ENCODE measurements at regions not wholly inside any gene's neighbourhood (a gene's known extent, or its start where the extent isn't known, plus 50 kb on each side); places are given as distances from the start of the nearest gene placed in this dataset.

DNA sequence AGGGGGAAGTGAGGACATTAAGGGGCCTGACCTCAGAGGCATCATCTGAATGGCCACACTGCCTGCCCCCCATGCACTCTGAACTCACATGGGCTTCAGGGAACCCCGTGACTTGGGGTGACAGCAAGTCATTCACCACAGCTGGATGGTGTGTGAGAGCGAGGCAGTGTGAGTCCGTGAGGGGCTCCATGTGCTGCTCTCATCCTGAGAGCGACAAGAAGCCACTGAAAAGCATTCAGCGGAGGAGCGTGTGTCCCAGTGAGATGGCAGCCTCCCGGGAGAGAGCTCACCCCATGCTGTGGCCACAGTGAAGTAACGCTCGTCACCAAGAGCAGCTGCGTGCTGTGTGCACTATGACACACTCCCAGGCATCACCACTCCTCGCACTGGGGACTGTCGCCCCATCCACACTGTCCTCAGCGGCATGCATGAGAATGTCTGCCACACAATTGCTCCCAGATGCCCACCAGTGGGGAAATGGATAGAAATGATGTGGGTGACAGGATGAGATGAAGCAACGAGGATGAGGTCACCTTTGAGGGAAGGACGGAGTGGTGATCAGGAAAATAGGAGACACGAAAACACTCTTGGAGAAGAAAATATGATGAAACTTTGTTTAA lies 213.0 kb upstream of the RAB6C start:
- Histone ChIP-seq H3K4me3 (IDR thresholded peaks at IDR 0.05; ENCODE audit: insufficient read depth, low read depth, low read length) (no peak overlapping the region), H3K9ac (no peak overlapping the region), H3K27me3 (ENCODE audit: insufficient read depth, low read depth) (no peaks in the 10 kb centered on the region), H4K20me1 (ENCODE audit: insufficient read depth) (no peaks in the 10 kb centered on the region), H2AFZ (ENCODE audit: low read depth) (no peak overlapping the region), H3K36me3 (ENCODE audit: insufficient read depth) (no peaks in the 10 kb centered on the region), H3K4me1 (ENCODE audit: low read depth, poor library complexity, severe bottlenecking) (no peaks in the 10 kb centered on the region), H3K27ac (no peak overlapping the region), H3K4me2 (no peak overlapping the region), H3K79me2 (ENCODE audit: insufficient read depth, low read depth) (no peaks in the 10 kb centered on the region)
- no peak for TF ChIP-seq CTCF (conservative IDR thresholded peaks at IDR 0.05; ENCODE audit: low read depth, low read length)

- no peak overlapping the region for H3K4me3 ChIP-seq (IDR thresholded peaks at IDR 0.05; ENCODE audit: insufficient read depth, low read depth, low read length)
- no peaks in the 10 kb centered on the region for H3K36me3 ChIP-seq (ENCODE audit: insufficient read depth)
- H4K20me1 ChIP-seq (ENCODE audit: insufficient read depth): no peaks in the 10 kb centered on the region
- no peak overlapping the region for H3K27ac ChIP-seq
- no peaks in the 10 kb centered on the region for H3K79me2 ChIP-seq (ENCODE audit: insufficient read depth, low read depth)
- no peak overlapping the region for H3K4me2 ChIP-seq
- H3K9ac ChIP-seq: no peak overlapping the region
- no peak for TF ChIP-seq CTCF (conservative IDR thresholded peaks at IDR 0.05; ENCODE audit: low read depth, low read length)
- no peak overlapping the region for H2AFZ ChIP-seq (ENCODE audit: low read depth)
- no peaks in the 10 kb centered on the region for H3K27me3 ChIP-seq (ENCODE audit: insufficient read depth, low read depth)
- H3K4me1 ChIP-seq (ENCODE audit: low read depth, poor library complexity, severe bottlenecking): no peaks in the 10 kb centered on the region
Measured at GRCh38 chr2:129767346-129768035, 212.0 kb upstream of the RAB6C start.

DNA sequence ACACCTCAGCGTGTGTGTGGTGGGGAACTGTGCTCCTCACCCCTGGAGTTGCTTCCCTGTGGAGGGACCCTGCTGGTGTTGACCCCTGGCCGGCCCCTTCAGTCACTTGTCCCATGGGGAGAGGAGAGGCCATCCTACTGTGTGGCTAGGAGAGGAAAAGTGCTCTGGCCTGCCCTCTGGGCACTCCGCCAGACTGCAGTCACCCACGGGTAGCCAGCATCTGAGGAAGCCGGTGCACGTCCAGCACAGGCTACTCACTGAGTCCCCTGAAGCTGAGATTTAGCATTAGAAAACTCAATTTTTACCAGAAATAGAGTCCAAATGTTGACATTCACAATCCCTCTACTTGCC lies 211.5 kb upstream of the RAB6C start:
- no peak overlapping the region for H3K9ac ChIP-seq

DNA sequence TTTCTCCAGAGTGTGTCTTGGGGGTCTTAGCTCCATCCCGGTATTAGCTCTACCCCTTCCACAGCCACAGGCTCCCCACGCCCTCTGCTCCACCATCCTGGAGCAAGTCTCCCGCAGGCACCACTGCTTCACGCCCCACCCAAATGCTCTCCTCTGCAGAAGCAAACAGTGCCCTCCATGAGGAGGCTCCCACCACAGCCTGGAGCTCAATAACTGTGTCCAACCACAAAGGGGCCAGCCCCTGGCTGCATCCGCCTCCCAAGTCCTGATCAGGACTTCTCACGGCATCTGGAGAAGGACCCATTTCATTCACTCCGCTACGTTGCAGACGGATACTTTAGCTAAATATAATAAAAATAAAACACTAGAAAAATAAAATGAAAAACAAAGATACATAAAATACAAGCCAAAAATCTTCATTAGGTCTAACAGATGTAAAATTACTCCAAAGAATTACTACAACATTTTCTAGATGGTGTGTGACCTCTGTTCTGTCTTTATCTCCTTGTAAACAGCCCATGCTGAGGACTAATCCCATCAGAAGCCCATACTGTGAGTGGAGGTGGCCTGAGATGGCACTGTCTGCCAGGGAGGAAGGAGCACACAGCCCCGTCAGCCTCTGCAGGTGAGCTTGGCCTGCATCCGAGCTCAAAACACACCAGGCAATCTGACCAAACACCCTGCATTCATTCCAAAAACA lies 210.8 kb upstream of the RAB6C start:
- no peaks in the 10 kb centered on the region for H4K20me1 ChIP-seq (ENCODE audit: insufficient read depth)
- H2AFZ ChIP-seq (ENCODE audit: low read depth): no peak overlapping the region
- H3K4me1 ChIP-seq (ENCODE audit: low read depth, poor library complexity, severe bottlenecking): no peaks in the 10 kb centered on the region
- no peak overlapping the region for H3K9ac ChIP-seq
- TF ChIP-seq CTCF (conservative IDR thresholded peaks at IDR 0.05; ENCODE audit: low read depth, low read length): no peak
- H3K27me3 ChIP-seq (ENCODE audit: insufficient read depth, low read depth): no peaks in the 10 kb centered on the region
- H3K4me3 ChIP-seq (IDR thresholded peaks at IDR 0.05; ENCODE audit: insufficient read depth, low read depth, low read length): no peak overlapping the region
- H3K36me3 ChIP-seq (ENCODE audit: insufficient read depth): no peaks in the 10 kb centered on the region
- no peaks in the 10 kb centered on the region for H3K79me2 ChIP-seq (ENCODE audit: insufficient read depth, low read depth)
- no peak overlapping the region for H3K27ac ChIP-seq
- no peak overlapping the region for H3K4me2 ChIP-seq

More for the DNA sequence above, 211.5 kb upstream of the RAB6C start:
- no peak overlapping the region for H3K4me3 ChIP-seq (IDR thresholded peaks at IDR 0.05; ENCODE audit: insufficient read depth, low read depth, low read length)
- no peak overlapping the region for H3K27ac ChIP-seq
- no peak overlapping the region for H2AFZ ChIP-seq (ENCODE audit: low read depth)
- no peak for TF ChIP-seq CTCF (conservative IDR thresholded peaks at IDR 0.05; ENCODE audit: low read depth, low read length)
- H3K4me2 ChIP-seq: no peak overlapping the region
- H4K20me1 ChIP-seq (ENCODE audit: insufficient read depth): no peaks in the 10 kb centered on the region
- H3K4me1 ChIP-seq (ENCODE audit: low read depth, poor library complexity, severe bottlenecking): no peaks in the 10 kb centered on the region
- H3K27me3 ChIP-seq (ENCODE audit: insufficient read depth, low read depth): no peaks in the 10 kb centered on the region
- H3K79me2 ChIP-seq (ENCODE audit: insufficient read depth, low read depth): no peaks in the 10 kb centered on the region
- no peaks in the 10 kb centered on the region for H3K36me3 ChIP-seq (ENCODE audit: insufficient read depth)

All from KMS-11 (cell line).